GM18511 (cell line): ENCODE measurements at regions not wholly inside any gene's neighbourhood (a gene's known extent, or its start where the extent isn't known, plus 50 kb on each side); places are given as distances from the start of the nearest gene placed in this dataset.

Experiments used
- ATAC-seq: cut with Tn5 transposase; IDR thresholded peaks from one replicate; pipeline ENCODE4 v1.9.1; 2021; ENCODE audit warnings: mild to moderate bottlenecking, moderate library complexity; ENCODE audit not compliant: unreplicated experiment

GRCh38 chr13:26839682-26840081 lies 79.1 kb upstream of the GPR12 start:
- ATAC-seq = no peak

DNA sequence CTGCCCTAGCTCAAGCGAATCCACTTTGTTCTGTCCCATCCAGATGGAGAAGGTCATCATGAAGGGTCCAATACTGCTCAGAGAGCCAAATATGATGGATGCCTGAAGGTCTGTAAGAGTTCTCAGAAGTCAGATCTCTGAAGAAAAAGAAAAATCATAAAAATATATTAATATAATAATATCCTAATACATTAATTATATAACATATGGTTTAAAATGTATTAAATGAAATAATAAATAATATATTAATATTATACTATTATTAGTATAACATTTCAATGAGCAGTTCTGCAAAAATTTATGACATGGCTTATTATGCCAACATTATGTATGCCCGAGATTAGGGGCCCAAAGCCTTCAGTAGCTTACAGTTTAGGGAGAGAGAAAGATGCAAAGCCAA lies 78.2 kb upstream of the GPR12 start:
- no peak for ATAC-seq

GRCh38 chr13:26837997-26838396 lies 77.4 kb upstream of the GPR12 start:
- no peak for ATAC-seq

- no peak for ATAC-seq
Observed at GRCh38 chr13:26837102-26837501, 76.5 kb upstream of the GPR12 start.

- ATAC-seq = no peak
Observed at GRCh38 chr13:26836626-26837025, 76.0 kb upstream of the GPR12 start.

DNA sequence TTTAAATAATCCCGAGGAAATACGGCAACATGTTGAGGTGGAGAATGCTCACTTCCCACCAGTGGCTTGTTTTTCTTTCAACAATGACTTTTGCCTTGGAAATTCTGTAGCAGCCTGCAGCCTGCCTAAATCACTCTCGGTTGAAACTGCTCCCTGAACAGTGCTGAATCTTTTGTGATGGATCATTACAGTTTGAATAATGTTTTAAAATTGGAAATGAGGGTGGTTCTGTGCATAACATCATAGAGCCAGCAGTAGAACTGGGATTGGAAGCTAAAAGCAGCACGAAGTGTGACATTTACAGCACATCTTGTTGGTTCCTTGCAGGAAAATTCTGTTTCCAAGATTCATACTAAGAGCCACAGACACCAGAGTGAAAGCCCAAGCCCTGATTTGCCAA lies 74.1 kb upstream of the GPR12 start:
- no peak for ATAC-seq

- ATAC-seq = no peak
Observed at GRCh38 chr13:26831336-26831908, 70.8 kb upstream of the GPR12 start.

DNA sequence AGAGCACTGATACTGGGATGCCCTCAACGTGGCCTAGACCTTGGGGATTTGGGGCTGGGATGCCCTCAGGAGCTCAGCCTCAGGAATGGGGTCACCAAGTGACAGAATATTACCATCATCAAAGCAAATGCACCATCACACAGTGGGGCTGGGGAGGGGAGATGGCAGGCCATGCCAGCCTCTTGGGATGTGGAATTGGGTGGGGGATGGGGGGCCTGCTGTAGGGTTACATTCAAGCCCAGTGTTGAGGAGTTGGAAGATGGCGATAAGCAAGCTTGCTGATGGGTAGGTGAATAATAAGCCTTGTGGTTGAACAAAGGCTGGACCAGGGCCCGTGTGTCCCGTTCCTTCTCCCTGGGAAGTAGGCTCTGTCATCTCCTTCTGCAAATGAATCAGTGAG lies 69.1 kb upstream of the GPR12 start:
- ATAC-seq = no peak

DNA sequence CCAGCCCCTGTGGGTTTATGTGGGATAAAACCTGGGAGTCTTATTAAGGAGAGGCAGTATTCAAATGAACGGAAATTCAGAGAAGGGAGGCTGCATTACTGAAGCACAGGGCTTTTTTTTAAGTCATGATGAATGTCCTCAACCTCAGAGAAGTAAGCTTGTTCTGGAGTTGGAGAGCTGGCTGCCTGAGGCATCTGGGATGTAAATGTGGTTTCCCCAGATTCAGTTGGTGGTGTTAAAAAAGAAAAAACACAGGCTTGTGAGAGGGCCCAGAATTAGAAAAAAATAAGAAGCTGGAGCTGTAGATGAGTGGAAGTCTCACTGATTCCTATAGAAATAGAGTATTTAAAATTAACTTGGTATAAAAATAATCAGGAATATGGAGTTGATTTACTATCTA lies 64.0 kb upstream of the GPR12 start:
- ATAC-seq = no peak

DNA sequence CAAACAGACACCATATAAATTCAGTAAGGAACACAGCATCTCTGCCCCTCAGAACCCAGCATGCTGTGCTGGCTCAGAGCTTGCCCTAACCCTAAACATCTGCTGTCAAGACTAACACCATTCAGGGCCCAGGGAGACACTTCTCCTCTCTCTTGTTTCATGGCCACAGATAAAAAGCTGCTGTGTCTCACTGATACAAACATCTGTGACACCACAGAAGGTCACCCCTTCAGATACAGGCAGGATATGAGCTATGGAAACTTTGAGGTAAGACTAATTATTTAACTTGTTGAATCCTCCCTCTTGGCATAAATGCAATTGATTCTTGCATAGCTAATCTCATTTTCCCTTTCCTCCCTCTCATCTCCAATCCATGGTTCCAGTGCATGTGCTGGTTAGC lies 61.6 kb upstream of the GPR12 start:
- no peak for ATAC-seq

DNA sequence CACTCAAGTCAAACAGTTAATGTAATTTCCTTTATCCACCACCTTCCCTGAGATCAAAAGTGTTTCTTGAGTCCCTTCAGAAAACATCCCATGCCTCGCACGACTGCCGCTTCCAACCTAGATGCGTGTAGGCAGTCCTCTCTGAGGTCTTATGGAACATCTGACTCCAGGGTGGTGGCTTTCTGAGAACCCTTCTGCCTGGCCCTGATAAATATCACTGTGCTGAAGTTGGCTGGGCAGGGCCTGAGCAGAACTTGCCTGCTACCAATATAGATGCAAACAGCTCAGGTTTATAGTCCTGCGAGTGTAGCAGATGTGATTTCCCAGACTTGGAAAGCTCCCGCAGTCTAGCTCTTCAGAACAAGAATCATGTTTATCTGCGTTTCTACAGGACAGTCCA lies 61.1 kb upstream of the GPR12 start:
- ATAC-seq = no peak

DNA sequence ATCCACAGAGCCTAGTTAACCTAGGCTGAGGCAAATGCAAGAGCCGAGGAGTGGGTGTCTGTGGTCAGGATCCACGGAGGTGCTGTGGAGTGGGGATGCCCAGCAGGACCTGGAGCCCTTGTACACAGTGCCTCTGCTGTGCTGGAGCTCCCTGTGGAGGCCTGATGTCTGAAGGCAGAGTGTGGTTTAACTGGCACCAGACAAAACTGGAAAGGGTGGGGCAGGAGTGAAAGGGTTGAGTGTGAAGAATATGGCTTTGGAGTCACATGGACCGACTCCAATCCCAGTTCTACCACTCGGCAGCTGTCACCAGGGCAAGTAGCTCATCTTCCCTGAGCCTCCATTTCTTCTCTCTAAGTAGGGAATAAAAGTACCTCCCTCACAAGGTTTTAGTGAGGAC lies 60.3 kb upstream of the GPR12 start:
- ATAC-seq = no peak

DNA sequence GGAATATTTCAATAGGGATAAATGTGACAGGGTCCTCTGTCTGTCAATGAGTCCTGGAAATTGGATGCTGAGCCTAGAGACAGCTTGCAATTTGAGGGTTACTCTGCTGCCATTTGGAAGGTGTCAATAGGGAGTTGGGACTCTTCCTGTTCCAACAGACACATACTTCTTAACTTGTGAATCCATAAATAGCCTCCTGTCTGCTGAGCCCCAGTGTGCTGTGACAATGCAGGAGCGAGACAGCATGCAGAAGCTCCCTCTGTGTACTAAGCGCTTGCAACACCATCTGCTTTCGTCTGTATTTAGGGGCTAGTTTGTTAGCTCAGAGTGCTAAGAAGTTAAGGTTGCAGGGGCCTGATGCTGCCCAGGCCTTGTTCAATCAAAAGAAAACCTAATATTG lies 58.5 kb upstream of the GPR12 start:
- ATAC-seq = no peak

- no peak for ATAC-seq
Observed at GRCh38 chr13:26816881-26817280, 56.3 kb upstream of the GPR12 start.

GRCh38 chr13:26813980-26814348 lies 53.4 kb upstream of the GPR12 start:
- no peak for ATAC-seq

DNA sequence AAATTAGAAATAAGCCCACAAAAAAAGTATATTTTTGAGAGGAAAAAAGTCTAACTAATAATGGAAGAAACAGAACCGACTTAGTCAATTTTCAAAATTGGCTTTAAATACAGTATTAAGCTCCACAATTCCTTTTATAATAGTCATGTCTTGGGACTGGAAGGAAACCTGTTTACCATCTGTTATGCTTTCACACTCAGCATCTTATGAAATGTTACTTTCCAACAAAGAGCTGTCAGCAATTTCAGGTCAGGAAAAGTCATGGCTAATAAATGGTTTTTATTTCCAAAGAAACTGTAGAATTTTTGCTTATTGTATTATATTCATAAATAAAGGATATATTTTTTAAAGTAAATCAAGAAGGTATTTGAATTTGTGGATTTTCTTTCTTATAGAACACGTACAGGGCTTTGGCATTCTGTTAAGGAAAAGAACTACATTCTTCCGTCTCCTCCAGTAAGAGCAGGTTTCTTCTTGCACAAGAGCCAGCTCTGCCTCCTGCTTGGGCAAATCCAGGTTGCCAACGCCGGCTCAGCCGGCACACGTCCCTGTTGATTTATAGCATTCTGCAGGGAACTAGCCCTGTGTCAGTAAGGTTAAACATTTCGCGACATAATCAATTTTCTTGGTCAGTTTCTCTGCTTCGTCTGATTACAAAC lies 52.9 kb upstream of the GPR12 start:
- no peak for ATAC-seq

DNA sequence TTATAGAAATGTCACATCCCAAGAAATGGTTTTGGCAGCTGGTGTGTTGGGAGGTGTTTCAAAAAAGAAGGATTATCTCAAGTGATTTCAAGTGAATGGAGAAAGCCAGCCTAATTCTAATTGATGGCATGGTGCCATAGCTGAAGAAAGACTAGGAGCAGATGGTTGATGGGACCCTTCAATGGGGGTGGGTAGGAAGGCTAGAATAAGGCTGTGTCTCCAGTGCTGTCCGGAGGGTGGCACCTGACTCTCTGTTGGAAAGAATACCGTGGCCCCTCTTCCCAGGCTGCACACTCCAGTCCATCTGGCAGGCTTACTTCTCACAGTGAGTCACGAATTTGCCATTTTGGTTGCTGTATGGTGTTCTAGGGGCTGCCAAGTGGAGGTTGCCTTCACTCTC lies 51.0 kb upstream of the GPR12 start:
- no peak for ATAC-seq
